RKO (cell line): ENCODE measurements at regions not wholly inside any gene's neighbourhood (a gene's known extent, or its start where the extent isn't known, plus 50 kb on each side); places are given as distances from the start of the nearest gene placed in this dataset.

ENCODE experiments used
- DNase-seq: peaks from one replicate; pipeline ENCODE4 v3.0.0-alpha.2; 2016; ENCODE audit warnings: low spot score

DNA sequence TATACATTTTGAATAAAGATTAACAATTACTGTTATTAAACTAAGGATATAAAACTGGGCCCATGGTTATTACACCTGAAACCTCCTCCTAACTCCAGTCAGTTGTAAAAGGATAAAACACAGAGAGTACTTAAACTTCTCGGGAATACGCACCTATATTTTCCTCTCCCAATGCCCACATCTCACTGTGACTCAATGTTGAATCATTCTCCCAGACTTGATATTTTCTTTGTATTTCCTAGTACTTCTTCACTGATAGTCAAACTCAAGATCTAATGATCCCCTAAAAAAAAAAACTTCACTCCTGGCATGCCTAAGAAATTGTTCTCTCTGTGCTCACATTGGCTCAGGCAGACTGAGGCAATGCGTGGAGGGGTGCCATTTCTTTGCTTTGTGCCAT is 212.5 kb upstream of the DKK2 start:
- peak; percentile 23 for DNase-seq

DNA sequence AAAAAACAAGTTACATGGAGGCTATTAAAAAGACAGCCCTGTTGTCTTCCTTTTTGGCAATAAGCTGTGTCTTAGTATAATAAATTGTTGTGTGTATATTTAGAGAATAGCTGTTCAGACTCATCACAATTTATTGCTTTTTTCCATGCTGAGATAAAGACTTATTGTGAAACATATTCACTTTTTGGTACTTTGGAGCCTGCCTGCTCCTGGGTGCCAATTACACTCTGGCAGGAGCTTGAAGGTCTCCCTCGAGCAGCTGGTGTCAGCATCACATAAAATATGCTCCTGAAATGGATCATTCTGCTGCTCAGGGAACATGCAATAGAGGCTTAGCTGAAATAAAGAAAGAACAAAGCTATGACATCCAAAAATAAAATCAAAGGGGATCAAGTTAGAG is 211.6 kb upstream of the DKK2 start:
- DNase-seq = no peak

GRCh38 chr4:107246761-107247160 is 210.6 kb upstream of the DKK2 start:
- no peak for DNase-seq

- no peak for DNase-seq
Measured at GRCh38 chr4:107243141-107243781, 207.1 kb upstream of the DKK2 start.

- no peak for DNase-seq
Measured at GRCh38 chr4:107220976-107221375, 184.9 kb upstream of the DKK2 start.

GRCh38 chr4:107219681-107220080 is 183.6 kb upstream of the DKK2 start:
- no peak for DNase-seq

DNA sequence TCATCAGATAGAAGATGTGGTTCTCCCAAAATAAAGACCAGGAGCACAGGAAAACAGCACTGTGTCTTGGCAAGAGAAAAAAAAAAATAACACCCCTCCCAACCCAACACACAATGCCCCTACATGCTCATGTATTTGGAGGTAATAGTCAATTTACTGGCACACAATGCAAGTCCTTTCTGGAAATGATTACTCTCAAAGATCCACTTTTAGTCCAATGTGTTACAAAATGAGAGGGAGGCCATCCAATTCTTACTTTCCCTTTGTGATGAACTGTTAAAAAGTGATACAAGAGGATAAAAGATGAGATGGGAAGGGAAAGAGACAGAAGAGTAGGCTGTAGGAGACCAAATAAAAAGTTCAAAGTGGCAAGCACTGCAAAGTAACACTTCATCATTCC is 180.3 kb upstream of the DKK2 start:
- DNase-seq = no peak

DNA sequence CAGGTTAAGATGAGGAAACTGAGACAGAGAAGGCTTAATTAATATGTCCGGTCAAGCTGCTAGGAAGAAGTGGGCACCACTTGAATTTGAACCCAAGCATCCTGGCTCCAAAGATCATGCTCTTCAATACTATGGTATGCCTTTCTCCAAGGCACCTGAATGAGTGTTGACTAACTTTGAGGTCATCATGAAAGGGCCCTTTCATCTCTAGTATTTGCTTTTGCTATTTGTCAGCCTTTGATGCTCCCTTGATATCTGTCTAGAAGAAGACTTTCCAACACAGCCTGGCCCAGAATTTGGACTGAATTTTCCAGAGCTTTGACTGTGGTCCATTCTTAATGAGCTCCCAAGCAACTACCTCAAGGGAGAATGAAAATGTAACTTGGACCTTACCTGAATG is 179.1 kb upstream of the DKK2 start:
- DNase-seq = no peak

GRCh38 chr4:107213880-107214279 is 177.8 kb upstream of the DKK2 start:
- DNase-seq = no peak

GRCh38 chr4:107213410-107213809 is 177.3 kb upstream of the DKK2 start:
- DNase-seq = no peak

DNA sequence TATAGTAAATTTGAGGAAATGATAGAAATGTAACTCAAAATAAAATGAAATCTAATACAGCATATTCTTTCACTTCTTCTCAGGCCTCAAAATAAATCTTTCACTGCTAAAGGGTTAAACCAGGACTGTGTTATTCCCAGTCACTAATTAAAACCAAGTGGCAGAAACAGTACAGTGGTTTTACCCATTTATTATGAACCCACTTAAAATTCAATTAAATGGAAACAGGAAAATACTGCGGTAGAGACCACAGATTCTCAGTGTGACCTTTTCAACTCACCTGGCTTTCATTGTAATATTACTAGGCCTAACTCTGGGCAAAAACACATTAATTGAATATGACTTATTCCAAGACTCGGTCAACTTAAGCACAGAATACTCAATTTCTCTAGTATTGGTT is 176.5 kb upstream of the DKK2 start:
- no peak for DNase-seq

GRCh38 chr4:107210450-107211239 is 174.5 kb upstream of the DKK2 start:
- peak; percentile 12 for DNase-seq

GRCh38 chr4:107203733-107204132 is 167.6 kb upstream of the DKK2 start:
- no peak for DNase-seq

- DNase-seq = no peak
Measured at GRCh38 chr4:107202744-107203143, 166.6 kb upstream of the DKK2 start.

DNA sequence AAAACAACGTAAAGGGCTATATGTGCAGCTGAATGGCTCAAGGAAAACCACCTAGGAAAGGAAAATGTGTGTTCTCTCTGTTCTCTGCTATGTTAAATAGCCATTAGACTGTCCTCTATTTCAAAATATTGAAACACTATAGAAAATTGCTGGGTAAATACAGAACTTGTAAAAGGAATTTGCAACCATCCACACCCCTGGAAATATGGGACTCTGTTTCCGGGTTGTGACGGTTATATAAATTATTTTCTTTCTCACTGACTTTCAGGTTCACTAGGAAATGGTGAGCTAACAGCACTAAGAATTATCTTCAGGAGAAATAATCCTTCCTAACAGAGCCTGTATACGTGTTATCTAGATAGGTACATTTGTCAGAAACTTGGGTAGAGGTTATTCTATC is 161.0 kb upstream of the DKK2 start:
- no peak for DNase-seq

DNA sequence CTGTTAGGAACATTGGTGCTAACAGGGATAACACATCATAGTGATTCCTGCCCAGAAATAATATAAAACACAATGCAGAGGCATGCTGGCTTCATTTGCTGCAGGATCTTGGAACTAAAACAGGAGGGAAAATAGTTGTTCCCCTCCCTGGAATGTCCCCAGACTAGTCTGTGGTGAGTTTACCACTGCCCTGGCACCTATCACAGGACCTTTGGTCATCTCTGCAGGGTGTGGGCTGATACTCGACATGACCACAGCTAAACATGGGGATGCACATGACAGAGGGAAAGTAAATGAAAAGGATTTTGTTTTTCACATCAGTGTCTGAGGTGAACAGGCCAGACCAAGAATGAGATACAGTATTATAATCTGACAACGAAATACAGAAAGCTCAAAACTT is 160.2 kb upstream of the DKK2 start:
- DNase-seq = no peak

DNA sequence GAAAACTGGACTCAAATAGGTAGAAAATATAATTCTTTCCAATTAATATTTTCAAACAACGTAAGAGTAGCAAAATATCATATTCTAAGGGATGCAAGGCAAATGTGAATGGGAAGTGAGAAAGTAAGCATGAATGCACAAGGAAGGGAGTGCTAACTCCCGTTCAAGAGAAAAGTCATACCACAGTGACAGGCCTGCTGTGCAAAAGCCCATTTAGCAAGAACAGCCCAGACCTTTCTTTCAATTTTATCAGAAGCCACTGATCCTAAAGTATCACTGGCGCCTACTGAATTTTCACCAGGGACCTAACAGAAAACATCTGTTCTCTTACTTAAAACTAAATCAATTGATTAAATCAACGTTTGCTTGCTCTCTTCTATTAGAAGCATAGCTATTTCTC is 157.9 kb upstream of the DKK2 start:
- no peak for DNase-seq

GRCh38 chr4:107192601-107193000 is 156.5 kb upstream of the DKK2 start:
- DNase-seq = no peak

- DNase-seq = no peak
Measured at GRCh38 chr4:107187091-107187490, 151.0 kb upstream of the DKK2 start.

DNA sequence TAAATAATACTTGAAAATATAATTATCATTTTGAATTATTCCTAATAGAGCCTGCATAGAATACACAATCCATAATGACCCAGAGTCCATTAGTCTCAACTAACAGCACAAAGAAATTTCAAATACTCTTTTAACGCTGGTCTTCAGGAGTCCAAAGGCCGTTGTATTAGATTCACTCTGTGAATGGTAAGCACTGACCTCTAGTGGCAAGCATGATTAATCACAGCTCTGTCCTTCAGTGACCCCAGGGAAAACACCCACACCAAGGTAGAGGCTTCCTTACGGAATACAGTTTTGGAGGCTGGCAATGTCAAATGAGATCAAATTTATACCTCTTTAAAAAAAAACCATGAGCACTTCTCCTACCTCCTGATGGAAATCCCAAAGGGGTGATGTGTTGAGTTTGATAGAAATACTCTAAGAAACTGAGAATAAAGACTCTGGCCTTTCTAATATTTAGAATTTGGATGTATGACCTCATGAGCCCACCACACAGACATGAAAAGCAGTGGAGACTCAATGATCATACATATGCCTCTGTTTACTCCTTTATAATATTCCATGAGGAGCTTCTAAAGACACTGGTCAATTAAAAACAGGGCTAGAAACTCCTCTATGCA is 147.2 kb upstream of the DKK2 start:
- DNase-seq = peak; percentile 78

DNA sequence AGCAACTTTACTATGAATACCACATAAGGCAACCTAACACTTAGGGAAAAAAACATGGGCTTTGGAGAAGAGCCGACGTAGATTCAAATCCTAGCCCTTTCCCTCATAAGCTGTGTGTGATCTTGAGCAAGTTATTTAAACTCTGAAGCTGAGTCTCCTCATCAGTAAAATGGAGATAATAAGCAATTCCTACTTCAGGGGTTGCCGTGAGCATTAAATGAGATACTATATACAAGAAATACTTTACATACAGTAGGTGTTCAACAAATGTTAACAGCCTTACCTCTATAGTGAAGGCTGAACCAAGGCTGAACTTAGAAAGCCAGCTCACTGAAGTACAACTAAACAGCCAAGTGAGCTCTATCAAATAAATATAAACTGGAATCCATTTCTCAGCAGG is 146.2 kb upstream of the DKK2 start:
- DNase-seq = no peak

- DNase-seq = no peak
Measured at GRCh38 chr4:107166873-107167450, 130.8 kb upstream of the DKK2 start.

GRCh38 chr4:107166181-107166580 is 130.1 kb upstream of the DKK2 start:
- DNase-seq = no peak
